ENCODE measurements at regions not wholly inside any gene's neighbourhood (a gene's known extent, or its start where the extent isn't known, plus 50 kb on each side); places are given as distances from the start of the nearest gene placed in this dataset.

GRCh38 chr13:63605403-63605802, 2189.8 kb upstream of the PCDH20 start:
- DNase-seq (ENCODE audit: low spot score) = no peak

- no peak for DNase-seq (ENCODE audit: low spot score)
Measured at GRCh38 chr13:63595811-63596210, 2180.2 kb upstream of the PCDH20 start.

- DNase-seq (ENCODE audit: low spot score) = no peak
Measured at GRCh38 chr13:63586467-63586866, 2170.8 kb upstream of the PCDH20 start.

GRCh38 chr13:63578796-63579195, 2163.1 kb upstream of the PCDH20 start:
- no peak for DNase-seq (ENCODE audit: low spot score)

GRCh38 chr13:63567031-63567430, 2151.4 kb upstream of the PCDH20 start:
- DNase-seq (ENCODE audit: low spot score) = no peak

- DNase-seq (ENCODE audit: low spot score) = no peak
Measured at GRCh38 chr13:63554157-63554556, 2138.5 kb upstream of the PCDH20 start.

- DNase-seq (ENCODE audit: low spot score) = no peak
Measured at GRCh38 chr13:63551731-63552130, 2136.1 kb upstream of the PCDH20 start.

- DNase-seq (ENCODE audit: low spot score) = no peak
Measured at GRCh38 chr13:63546524-63546923, 2130.9 kb upstream of the PCDH20 start.

- no peak for DNase-seq (ENCODE audit: low spot score)
Measured at GRCh38 chr13:63542770-63543169, 2127.1 kb upstream of the PCDH20 start.

- no peak for DNase-seq (ENCODE audit: low spot score)
Measured at GRCh38 chr13:63541336-63541735, 2125.7 kb upstream of the PCDH20 start.

- no peak for DNase-seq (ENCODE audit: low spot score)
Measured at GRCh38 chr13:63540061-63540460, 2124.4 kb upstream of the PCDH20 start.

GRCh38 chr13:63517371-63517770, 2101.7 kb upstream of the PCDH20 start:
- no peak for DNase-seq (ENCODE audit: low spot score)

GRCh38 chr13:63516124-63516523, 2100.5 kb upstream of the PCDH20 start:
- DNase-seq (ENCODE audit: low spot score) = no peak

GRCh38 chr13:63514886-63515285, 2099.2 kb upstream of the PCDH20 start:
- DNase-seq (ENCODE audit: low spot score) = no peak

- no peak for DNase-seq (ENCODE audit: low spot score)
Measured at GRCh38 chr13:63512095-63512494, 2096.4 kb upstream of the PCDH20 start.

- DNase-seq (ENCODE audit: low spot score) = no peak
Measured at GRCh38 chr13:63501702-63502101, 2086.1 kb upstream of the PCDH20 start.

GRCh38 chr13:63497601-63498000, 2082.0 kb upstream of the PCDH20 start:
- DNase-seq (ENCODE audit: low spot score) = no peak

- DNase-seq (ENCODE audit: low spot score) = no peak
Measured at GRCh38 chr13:63492604-63493003, 2077.0 kb upstream of the PCDH20 start.

GRCh38 chr13:63490149-63490548, 2074.5 kb upstream of the PCDH20 start:
- no peak for DNase-seq (ENCODE audit: low spot score)

GRCh38 chr13:63481334-63481733, 2065.7 kb upstream of the PCDH20 start:
- DNase-seq (ENCODE audit: low spot score) = no peak

- no peak for DNase-seq (ENCODE audit: low spot score)
Measured at GRCh38 chr13:63472711-63473110, 2057.1 kb upstream of the PCDH20 start.

GRCh38 chr13:63463782-63464610, 2048.3 kb upstream of the PCDH20 start:
- no peak for DNase-seq (ENCODE audit: low spot score)

- no peak for DNase-seq (ENCODE audit: low spot score)
Measured at GRCh38 chr13:63460462-63461090, 2044.9 kb upstream of the PCDH20 start.

Data from SK-N-DZ (cell line).